HG03060 (cell line): ENCODE measurements at regions not wholly inside any gene's neighbourhood (a gene's known extent, or its start where the extent isn't known, plus 50 kb on each side); places are given as distances from the start of the nearest gene placed in this dataset.
A peak's percentile ranks its signal among the peaks of the same experiment; 100 is the strongest.

Experiments
- ATAC-seq: cut with Tn5 transposase; IDR thresholded peaks from one replicate; pipeline ENCODE4 v1.9.1; 2021; ENCODE audit warnings: low read depth, moderate number of reproducible peaks; ENCODE audit not compliant: unreplicated experiment

GRCh38 chr15:77541421-77542181 is 91.1 kb downstream of the LINGO1 start:
- ATAC-seq, result no peak

- no peak for ATAC-seq
Measured at GRCh38 chr15:77540312-77541060, 92.2 kb downstream of the LINGO1 start.

- ATAC-seq, result no peak
Measured at GRCh38 chr15:77538793-77539497, 93.8 kb downstream of the LINGO1 start.

GRCh38 chr15:77538027-77538451 is 94.7 kb downstream of the LINGO1 start:
- peak; percentile 54 for ATAC-seq

- ATAC-seq, result no peak
Measured at GRCh38 chr15:77537006-77537405, 95.7 kb downstream of the LINGO1 start.

GRCh38 chr15:77535845-77536244 is 96.9 kb downstream of the LINGO1 start:
- no peak for ATAC-seq
